ENCODE measurements at regions not wholly inside any gene's neighbourhood (a gene's known extent, or its start where the extent isn't known, plus 50 kb on each side); places are given as distances from the start of the nearest gene placed in this dataset.

GRCh38 chr2:133948610-133949290 is 305.1 kb upstream of the MGAT5 start:
- Mint-ChIP-seq H3K4me1 (no peaks in the 10 kb centered on the region), H3K36me3 (ENCODE audit: low read depth) (no peaks in the 10 kb centered on the region), H3K9me3 (no peaks in the 10 kb centered on the region), H3K27ac (no peak overlapping the region), H3K4me3 (no peak overlapping the region), H3K27me3 (ENCODE audit: low read depth, poor library complexity) (no peaks in the 10 kb centered on the region)
- no peak for DNase-seq
- TF ChIP-seq CTCF (IDR thresholded peaks at IDR 0.05) = no peak

GRCh38 chr2:133949595-133949994 is 304.3 kb upstream of the MGAT5 start:
- Mint-ChIP-seq H3K27ac (no peak overlapping the region), H3K36me3 (ENCODE audit: low read depth) (no peaks in the 10 kb centered on the region), H3K27me3 (ENCODE audit: low read depth, poor library complexity) (no peaks in the 10 kb centered on the region), H3K9me3 (no peaks in the 10 kb centered on the region), H3K4me3 (no peak overlapping the region), H3K4me1 (no peaks in the 10 kb centered on the region)
- no peak for TF ChIP-seq CTCF (IDR thresholded peaks at IDR 0.05)
- no peak for DNase-seq

- no peaks in the 10 kb centered on the region for H3K4me1 Mint-ChIP-seq
- no peaks in the 10 kb centered on the region for H3K27me3 Mint-ChIP-seq (ENCODE audit: low read depth, poor library complexity)
- no peak overlapping the region for H3K27ac Mint-ChIP-seq
- H3K9me3 Mint-ChIP-seq = no peaks in the 10 kb centered on the region
- H3K4me3 Mint-ChIP-seq = no peak overlapping the region
- no peaks in the 10 kb centered on the region for H3K36me3 Mint-ChIP-seq (ENCODE audit: low read depth)
- TF ChIP-seq CTCF (IDR thresholded peaks at IDR 0.05) = no peak
- DNase-seq = no peak
These were observed 302.7 kb upstream of the MGAT5 start for GRCh38 chr2:133951209-133951608.

GRCh38 chr2:133952420-133952819 is 301.5 kb upstream of the MGAT5 start:
- Mint-ChIP-seq H3K4me1 (peaks cover 9% of the 10 kb centered on the region), H3K27me3 (ENCODE audit: low read depth, poor library complexity) (no peaks in the 10 kb centered on the region), H3K27ac (no peak overlapping the region), H3K4me3 (no peak overlapping the region), H3K36me3 (ENCODE audit: low read depth) (no peaks in the 10 kb centered on the region), H3K9me3 (no peaks in the 10 kb centered on the region)
- no peak for DNase-seq
- no peak for TF ChIP-seq CTCF (IDR thresholded peaks at IDR 0.05)

GRCh38 chr2:133952896-133953295 is 301.0 kb upstream of the MGAT5 start:
- Mint-ChIP-seq H3K9me3 (no peaks in the 10 kb centered on the region), H3K27ac (no peak overlapping the region), H3K4me1 (peaks cover 10% of the 10 kb centered on the region), H3K27me3 (ENCODE audit: low read depth, poor library complexity) (no peaks in the 10 kb centered on the region), H3K4me3 (no peak overlapping the region), H3K36me3 (ENCODE audit: low read depth) (no peaks in the 10 kb centered on the region)
- no peak for DNase-seq
- no peak for TF ChIP-seq CTCF (IDR thresholded peaks at IDR 0.05)

- Mint-ChIP-seq H3K9me3 (no peaks in the 10 kb centered on the region), H3K4me1 (peaks cover 10% of the 10 kb centered on the region), H3K27me3 (ENCODE audit: low read depth, poor library complexity) (no peaks in the 10 kb centered on the region), H3K27ac (no peak overlapping the region), H3K36me3 (ENCODE audit: low read depth) (no peaks in the 10 kb centered on the region), H3K4me3 (no peak overlapping the region)
- no peak for TF ChIP-seq CTCF (IDR thresholded peaks at IDR 0.05)
- DNase-seq = no peak
These were observed 300.3 kb upstream of the MGAT5 start for GRCh38 chr2:133953524-133953923.
